T-helper 17 cell (primary cell): ENCODE measurements at regions not wholly inside any gene's neighbourhood (a gene's known extent, or its start where the extent isn't known, plus 50 kb on each side); places are given as distances from the start of the nearest gene placed in this dataset.

Source experiments
- ATAC-seq: fragments of 150-1000 bp; cut with Tn5 transposase; 2 replicates; pipeline ENCODE4 v1.10.0; 2021; ENCODE audit warnings: mild to moderate bottlenecking, moderate library complexity
- DNase-seq, 3 donors: peaks; one replicate each; pipeline versions ENCODE4 v3.0.0 to v3.0.0-alpha.2; 2020 to 2021
- H3K9me3 ChIP-seq: one replicate; pipeline ENCODE4 v1.7.0; 2013; ENCODE audit warnings: low read length, mild to moderate bottlenecking; ENCODE audit not compliant: control insufficient read depth, poor library complexity, severe bottlenecking
- H3K27ac Mint-ChIP-seq: one replicate; pipeline ENCODE4 v1.8.0; 2022; ENCODE audit warnings: mild to moderate bottlenecking, moderate library complexity, mixed read lengths
- H3K27me3 Mint-ChIP-seq: one replicate; pipeline ENCODE4 v1.8.0; 2022; ENCODE audit warnings: mixed read lengths
- H3K36me3 Mint-ChIP-seq: one replicate; pipeline ENCODE4 v1.8.0; 2022; ENCODE audit warnings: low read depth, mixed read lengths
- H3K4me1 Mint-ChIP-seq: one replicate; pipeline ENCODE4 v1.8.0; 2022; ENCODE audit warnings: mild to moderate bottlenecking, mixed read lengths
- H3K4me3 Mint-ChIP-seq: one replicate; pipeline ENCODE4 v1.8.0; 2022; ENCODE audit warnings: mild to moderate bottlenecking, moderate library complexity, mixed read lengths

GRCh38 chr22:22833059-22833458 lies 54.6 kb upstream of the IGLL5 start:
- ATAC-seq: no peak
- Mint-ChIP-seq H3K27me3 (no peaks in the 10 kb centered on the region), H3K27ac (no peak overlapping the region), H3K4me3 (no peak overlapping the region), H3K36me3 (no peaks in the 10 kb centered on the region), H3K4me1 (peaks cover 15% of the 10 kb centered on the region)
- peaks cover 4% of the 10 kb centered on the region for H3K9me3 ChIP-seq
- no peak for DNase-seq

- DNase-seq: no peak
- no peaks in the 10 kb centered on the region for H3K36me3 Mint-ChIP-seq
- peaks cover 20% of the 10 kb centered on the region for H3K4me1 Mint-ChIP-seq
- no peaks in the 10 kb centered on the region for H3K27me3 Mint-ChIP-seq
- ATAC-seq: no peak
- H3K4me3 Mint-ChIP-seq: no peak overlapping the region
- H3K9me3 ChIP-seq: peaks cover 4% of the 10 kb centered on the region
- H3K27ac Mint-ChIP-seq: no peak overlapping the region
Observed at GRCh38 chr22:22833488-22833887, 54.1 kb upstream of the IGLL5 start.

- no peaks in the 10 kb centered on the region for H3K36me3 Mint-ChIP-seq
- ATAC-seq (no peak), DNase-seq (no peak)
- H3K4me3 Mint-ChIP-seq: no peak overlapping the region
- no peaks in the 10 kb centered on the region for H3K27me3 Mint-ChIP-seq
- H3K27ac Mint-ChIP-seq: no peak overlapping the region
- peaks cover 25% of the 10 kb centered on the region for H3K4me1 Mint-ChIP-seq
- H3K9me3 ChIP-seq: peaks cover 4% of the 10 kb centered on the region
Observed at GRCh38 chr22:22834204-22834603, 53.4 kb upstream of the IGLL5 start.

GRCh38 chr22:22834783-22835182 lies 52.8 kb upstream of the IGLL5 start:
- H3K36me3 Mint-ChIP-seq: no peaks in the 10 kb centered on the region
- H3K27ac Mint-ChIP-seq: no peak overlapping the region
- no peaks in the 10 kb centered on the region for H3K27me3 Mint-ChIP-seq
- H3K4me3 Mint-ChIP-seq: no peak overlapping the region
- H3K9me3 ChIP-seq: peaks cover 4% of the 10 kb centered on the region
- peaks cover 25% of the 10 kb centered on the region for H3K4me1 Mint-ChIP-seq
- DNase-seq (no peak), ATAC-seq (no peak)

GRCh38 chr22:22835242-22835641 lies 52.4 kb upstream of the IGLL5 start:
- H3K27ac Mint-ChIP-seq: no peak overlapping the region
- H3K27me3 Mint-ChIP-seq: no peaks in the 10 kb centered on the region
- ATAC-seq: no peak
- DNase-seq: no peak
- peaks cover 4% of the 10 kb centered on the region for H3K9me3 ChIP-seq
- H3K36me3 Mint-ChIP-seq: no peaks in the 10 kb centered on the region
- H3K4me3 Mint-ChIP-seq: no peak overlapping the region
- H3K4me1 Mint-ChIP-seq: peaks cover 25% of the 10 kb centered on the region

- Mint-ChIP-seq H3K4me1 (peaks cover 25% of the 10 kb centered on the region), H3K36me3 (no peaks in the 10 kb centered on the region), H3K4me3 (no peak overlapping the region), H3K27ac (no peak overlapping the region), H3K27me3 (no peaks in the 10 kb centered on the region)
- H3K9me3 ChIP-seq: peaks cover 3% of the 10 kb centered on the region
- ATAC-seq: no peak
- DNase-seq: no peak
Observed at GRCh38 chr22:22835771-22836291, 51.8 kb upstream of the IGLL5 start.

GRCh38 chr22:22836635-22837034 lies 51.0 kb upstream of the IGLL5 start:
- no peaks in the 10 kb centered on the region for H3K9me3 ChIP-seq
- no peak for ATAC-seq
- H3K36me3 Mint-ChIP-seq: no peaks in the 10 kb centered on the region
- no peak for DNase-seq
- H3K4me1 Mint-ChIP-seq: peaks cover 25% of the 10 kb centered on the region
- H3K27me3 Mint-ChIP-seq: no peaks in the 10 kb centered on the region
- H3K27ac Mint-ChIP-seq: no peak overlapping the region
- no peak overlapping the region for H3K4me3 Mint-ChIP-seq
